ENCODE measurements at regions not wholly inside any gene's neighbourhood (a gene's known extent, or its start where the extent isn't known, plus 50 kb on each side); places are given as distances from the start of the nearest gene placed in this dataset.

- H3K4me3 ChIP-seq (ENCODE audit: low read length), result no peak overlapping the region
- H3K27me3 ChIP-seq (ENCODE audit: control insufficient read depth, insufficient read depth, low read length), result no peaks in the 10 kb centered on the region
- no peak overlapping the region for H3K9ac ChIP-seq (ENCODE audit: low read length)
- H3K27ac ChIP-seq (ENCODE audit: low read depth, low read length), result no peak overlapping the region
- no peaks in the 10 kb centered on the region for H3K36me3 ChIP-seq (ENCODE audit: control insufficient read depth, insufficient read depth, low read length)
- no peaks in the 10 kb centered on the region for H3K4me1 ChIP-seq (ENCODE audit: control insufficient read depth, insufficient read depth, low read length)
These were observed 324.4 kb downstream of the MATN1 start for GRCh38 chr1:30399026-30399425.

- Histone ChIP-seq H3K27me3 (ENCODE audit: control insufficient read depth, insufficient read depth, low read length) (no peaks in the 10 kb centered on the region), H3K4me1 (ENCODE audit: control insufficient read depth, insufficient read depth, low read length) (no peaks in the 10 kb centered on the region), H3K9ac (ENCODE audit: low read length) (no peak overlapping the region), H3K36me3 (ENCODE audit: control insufficient read depth, insufficient read depth, low read length) (no peaks in the 10 kb centered on the region), H3K4me3 (ENCODE audit: low read length) (no peak overlapping the region), H3K27ac (ENCODE audit: low read depth, low read length) (no peak overlapping the region)
These were observed 325.8 kb downstream of the MATN1 start for GRCh38 chr1:30397576-30397975.

DNA sequence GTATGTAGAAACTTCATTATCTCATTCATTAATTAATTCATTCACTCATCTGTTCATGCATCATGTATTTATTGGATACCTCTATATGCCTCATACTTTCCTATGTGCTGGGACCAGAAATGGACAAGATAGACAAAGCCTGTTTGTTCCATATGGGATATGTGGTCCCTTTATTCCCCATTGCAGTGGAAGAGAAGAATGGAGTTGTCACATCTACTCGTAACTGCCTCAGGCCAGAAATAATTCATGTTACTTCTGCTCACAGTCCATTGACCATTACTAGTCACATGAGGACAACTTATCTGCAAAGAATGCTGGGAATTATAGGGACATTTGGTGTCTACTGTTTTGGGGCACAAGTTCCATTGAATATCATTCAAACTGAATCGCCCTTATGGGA lies 327.8 kb downstream of the MATN1 start:
- Histone ChIP-seq H3K9ac (ENCODE audit: low read length) (no peak overlapping the region), H3K27ac (ENCODE audit: low read depth, low read length) (no peak overlapping the region), H3K4me3 (ENCODE audit: low read length) (no peak overlapping the region), H3K27me3 (ENCODE audit: control insufficient read depth, insufficient read depth, low read length) (no peaks in the 10 kb centered on the region), H3K36me3 (ENCODE audit: control insufficient read depth, insufficient read depth, low read length) (no peaks in the 10 kb centered on the region), H3K4me1 (ENCODE audit: control insufficient read depth, insufficient read depth, low read length) (no peaks in the 10 kb centered on the region)

DNA sequence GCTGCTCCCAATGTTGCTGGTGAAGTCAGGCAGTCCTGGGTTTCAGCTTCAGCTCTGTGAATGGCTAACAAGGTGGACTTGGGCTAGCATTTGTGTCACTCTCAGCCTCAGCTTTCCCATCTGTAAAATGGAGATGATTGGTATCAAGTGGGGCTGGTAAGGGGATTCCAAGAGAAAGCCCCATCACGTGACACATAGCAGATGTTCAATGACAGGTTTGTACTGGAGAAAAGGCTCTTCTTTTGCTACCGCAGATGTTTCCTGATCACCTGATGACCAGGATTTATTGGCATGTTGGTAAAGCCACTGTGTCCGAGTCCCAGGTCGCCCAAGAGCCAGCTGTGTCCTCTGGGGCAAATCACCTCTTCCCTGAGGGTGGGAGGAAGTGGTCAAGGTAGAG lies 335.0 kb downstream of the MATN1 start:
- Histone ChIP-seq H3K27ac (ENCODE audit: low read depth, low read length) (no peak overlapping the region), H3K4me1 (ENCODE audit: control insufficient read depth, insufficient read depth, low read length) (no peaks in the 10 kb centered on the region), H3K36me3 (ENCODE audit: control insufficient read depth, insufficient read depth, low read length) (no peaks in the 10 kb centered on the region), H3K4me3 (ENCODE audit: low read length) (no peak overlapping the region), H3K9ac (ENCODE audit: low read length) (no peak overlapping the region), H3K27me3 (ENCODE audit: control insufficient read depth, insufficient read depth, low read length) (peaks cover 2% of the 10 kb centered on the region)

- Histone ChIP-seq H3K9ac (ENCODE audit: low read length) (no peak overlapping the region), H3K4me3 (ENCODE audit: low read length) (no peak overlapping the region), H3K27me3 (ENCODE audit: control insufficient read depth, insufficient read depth, low read length) (peaks cover 2% of the 10 kb centered on the region), H3K36me3 (ENCODE audit: control insufficient read depth, insufficient read depth, low read length) (no peaks in the 10 kb centered on the region), H3K4me1 (ENCODE audit: control insufficient read depth, insufficient read depth, low read length) (no peaks in the 10 kb centered on the region), H3K27ac (ENCODE audit: low read depth, low read length) (no peak overlapping the region)
These were observed 337.0 kb downstream of the MATN1 start for GRCh38 chr1:30386156-30386926.

GRCh38 chr1:30385246-30385995 lies 338.0 kb downstream of the MATN1 start:
- Histone ChIP-seq H3K9ac (ENCODE audit: low read length) (no peak overlapping the region), H3K27ac (ENCODE audit: low read depth, low read length) (no peak overlapping the region), H3K4me3 (ENCODE audit: low read length) (no peak overlapping the region), H3K36me3 (ENCODE audit: control insufficient read depth, insufficient read depth, low read length) (no peaks in the 10 kb centered on the region), H3K4me1 (ENCODE audit: control insufficient read depth, insufficient read depth, low read length) (no peaks in the 10 kb centered on the region), H3K27me3 (ENCODE audit: control insufficient read depth, insufficient read depth, low read length) (peaks cover 2% of the 10 kb centered on the region)

DNA sequence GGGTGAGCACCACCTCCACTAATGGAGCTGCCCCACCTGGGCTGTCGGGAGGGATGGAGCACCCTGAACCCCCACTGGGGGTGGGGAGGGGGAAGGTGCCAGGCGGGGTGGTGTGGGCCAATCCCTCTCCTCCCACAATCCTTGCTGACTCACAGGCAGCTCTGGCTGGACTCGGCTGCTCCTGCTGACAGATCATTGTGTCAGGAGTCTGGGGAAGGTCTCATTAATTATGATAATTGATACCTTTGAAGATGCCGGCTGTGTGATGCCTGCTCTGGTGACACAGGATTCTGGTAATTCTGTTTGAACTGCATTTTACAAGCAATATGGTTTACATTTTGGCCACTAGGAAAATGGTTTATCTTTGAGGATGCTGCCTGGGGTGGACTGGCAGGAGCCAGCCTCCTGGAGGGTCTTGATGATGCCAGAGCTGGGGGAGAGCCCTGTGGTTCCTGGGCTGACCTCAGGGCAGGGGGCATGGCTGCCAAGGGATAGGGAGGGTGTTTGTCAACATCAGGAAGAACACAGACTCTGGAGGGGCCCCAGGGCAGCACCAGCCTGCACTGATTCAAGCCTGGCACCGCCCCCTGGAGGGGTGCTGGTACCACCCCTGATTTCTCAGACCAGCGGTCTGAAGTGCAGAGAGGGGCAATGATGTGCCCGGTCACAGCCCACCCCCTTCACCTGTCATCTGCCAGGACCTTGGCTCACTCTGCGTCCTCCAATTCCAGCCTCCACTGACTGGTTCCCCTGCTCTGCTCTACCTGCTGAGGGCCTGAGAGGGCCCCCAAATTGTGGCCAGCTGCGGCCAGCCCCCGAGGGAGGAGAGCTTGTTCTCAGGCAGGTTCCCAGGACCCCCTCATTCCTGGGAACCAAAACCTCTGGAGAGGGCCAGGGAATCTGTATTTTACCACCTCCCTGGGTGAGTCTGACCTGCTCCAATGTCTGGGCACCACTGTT lies 338.8 kb downstream of the MATN1 start:
- H3K9ac ChIP-seq (ENCODE audit: low read length), result no peak overlapping the region
- no peaks in the 10 kb centered on the region for H3K36me3 ChIP-seq (ENCODE audit: control insufficient read depth, insufficient read depth, low read length)
- H3K4me1 ChIP-seq (ENCODE audit: control insufficient read depth, insufficient read depth, low read length), result no peaks in the 10 kb centered on the region
- no peak overlapping the region for H3K27ac ChIP-seq (ENCODE audit: low read depth, low read length)
- H3K27me3 ChIP-seq (ENCODE audit: control insufficient read depth, insufficient read depth, low read length), result peaks cover 2% of the 10 kb centered on the region
- no peak overlapping the region for H3K4me3 ChIP-seq (ENCODE audit: low read length)

DNA sequence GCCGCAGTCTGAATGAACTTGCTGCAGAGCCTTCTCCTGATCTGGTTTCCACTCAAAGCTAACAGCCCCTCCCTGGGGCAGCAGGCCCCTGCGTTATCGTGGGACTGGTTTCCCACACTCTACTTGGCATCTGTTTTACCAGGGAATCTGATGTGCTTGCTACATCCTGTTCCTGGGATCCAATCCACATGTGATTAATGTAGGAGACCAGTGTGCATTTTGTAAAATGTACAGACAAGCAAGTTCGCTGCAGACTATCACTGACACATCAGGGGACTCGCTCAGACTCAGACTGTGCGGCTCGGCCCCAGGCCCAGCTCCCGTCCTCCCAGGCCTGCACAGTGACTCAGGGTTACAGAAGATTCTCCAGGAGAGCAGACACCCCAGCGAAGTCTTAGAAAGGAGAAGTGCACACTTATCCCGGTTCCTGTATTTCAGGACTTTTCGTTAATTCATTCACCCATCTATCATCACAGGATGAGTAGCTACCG lies 340.1 kb downstream of the MATN1 start:
- H3K27me3 ChIP-seq (ENCODE audit: control insufficient read depth, insufficient read depth, low read length), result no peaks in the 10 kb centered on the region
- no peaks in the 10 kb centered on the region for H3K36me3 ChIP-seq (ENCODE audit: control insufficient read depth, insufficient read depth, low read length)
- H3K4me3 ChIP-seq (ENCODE audit: low read length), result no peak overlapping the region
- H3K4me1 ChIP-seq (ENCODE audit: control insufficient read depth, insufficient read depth, low read length), result no peaks in the 10 kb centered on the region
- no peak overlapping the region for H3K9ac ChIP-seq (ENCODE audit: low read length)
- no peak overlapping the region for H3K27ac ChIP-seq (ENCODE audit: low read depth, low read length)

GRCh38 chr1:30382496-30382895 lies 340.9 kb downstream of the MATN1 start:
- H3K9ac ChIP-seq (ENCODE audit: low read length), result no peak overlapping the region
- no peaks in the 10 kb centered on the region for H3K27me3 ChIP-seq (ENCODE audit: control insufficient read depth, insufficient read depth, low read length)
- no peak overlapping the region for H3K27ac ChIP-seq (ENCODE audit: low read depth, low read length)
- H3K4me3 ChIP-seq (ENCODE audit: low read length), result no peak overlapping the region
- no peaks in the 10 kb centered on the region for H3K4me1 ChIP-seq (ENCODE audit: control insufficient read depth, insufficient read depth, low read length)
- no peaks in the 10 kb centered on the region for H3K36me3 ChIP-seq (ENCODE audit: control insufficient read depth, insufficient read depth, low read length)

- H3K4me3 ChIP-seq (ENCODE audit: low read length), result no peak overlapping the region
- no peaks in the 10 kb centered on the region for H3K4me1 ChIP-seq (ENCODE audit: control insufficient read depth, insufficient read depth, low read length)
- no peak overlapping the region for H3K9ac ChIP-seq (ENCODE audit: low read length)
- no peaks in the 10 kb centered on the region for H3K27me3 ChIP-seq (ENCODE audit: control insufficient read depth, insufficient read depth, low read length)
- no peaks in the 10 kb centered on the region for H3K36me3 ChIP-seq (ENCODE audit: control insufficient read depth, insufficient read depth, low read length)
- no peak overlapping the region for H3K27ac ChIP-seq (ENCODE audit: low read depth, low read length)
These were observed 341.6 kb downstream of the MATN1 start for GRCh38 chr1:30381671-30382365.

GRCh38 chr1:30381266-30381665 lies 342.1 kb downstream of the MATN1 start:
- H3K27ac ChIP-seq (ENCODE audit: low read depth, low read length), result no peak overlapping the region
- H3K27me3 ChIP-seq (ENCODE audit: control insufficient read depth, insufficient read depth, low read length), result no peaks in the 10 kb centered on the region
- H3K4me3 ChIP-seq (ENCODE audit: low read length), result no peak overlapping the region
- no peaks in the 10 kb centered on the region for H3K4me1 ChIP-seq (ENCODE audit: control insufficient read depth, insufficient read depth, low read length)
- no peak overlapping the region for H3K9ac ChIP-seq (ENCODE audit: low read length)
- H3K36me3 ChIP-seq (ENCODE audit: control insufficient read depth, insufficient read depth, low read length), result no peaks in the 10 kb centered on the region

GRCh38 chr1:30380625-30380984 lies 342.8 kb downstream of the MATN1 start:
- no peak overlapping the region for H3K27ac ChIP-seq (ENCODE audit: low read depth, low read length)
- no peaks in the 10 kb centered on the region for H3K36me3 ChIP-seq (ENCODE audit: control insufficient read depth, insufficient read depth, low read length)
- H3K4me3 ChIP-seq (ENCODE audit: low read length), result no peak overlapping the region
- no peaks in the 10 kb centered on the region for H3K4me1 ChIP-seq (ENCODE audit: control insufficient read depth, insufficient read depth, low read length)
- H3K9ac ChIP-seq (ENCODE audit: low read length), result no peak overlapping the region
- no peaks in the 10 kb centered on the region for H3K27me3 ChIP-seq (ENCODE audit: control insufficient read depth, insufficient read depth, low read length)
